ENCODE measurements at regions not wholly inside any gene's neighbourhood (a gene's known extent, or its start where the extent isn't known, plus 50 kb on each side); places are given as distances from the start of the nearest gene placed in this dataset.

DNA sequence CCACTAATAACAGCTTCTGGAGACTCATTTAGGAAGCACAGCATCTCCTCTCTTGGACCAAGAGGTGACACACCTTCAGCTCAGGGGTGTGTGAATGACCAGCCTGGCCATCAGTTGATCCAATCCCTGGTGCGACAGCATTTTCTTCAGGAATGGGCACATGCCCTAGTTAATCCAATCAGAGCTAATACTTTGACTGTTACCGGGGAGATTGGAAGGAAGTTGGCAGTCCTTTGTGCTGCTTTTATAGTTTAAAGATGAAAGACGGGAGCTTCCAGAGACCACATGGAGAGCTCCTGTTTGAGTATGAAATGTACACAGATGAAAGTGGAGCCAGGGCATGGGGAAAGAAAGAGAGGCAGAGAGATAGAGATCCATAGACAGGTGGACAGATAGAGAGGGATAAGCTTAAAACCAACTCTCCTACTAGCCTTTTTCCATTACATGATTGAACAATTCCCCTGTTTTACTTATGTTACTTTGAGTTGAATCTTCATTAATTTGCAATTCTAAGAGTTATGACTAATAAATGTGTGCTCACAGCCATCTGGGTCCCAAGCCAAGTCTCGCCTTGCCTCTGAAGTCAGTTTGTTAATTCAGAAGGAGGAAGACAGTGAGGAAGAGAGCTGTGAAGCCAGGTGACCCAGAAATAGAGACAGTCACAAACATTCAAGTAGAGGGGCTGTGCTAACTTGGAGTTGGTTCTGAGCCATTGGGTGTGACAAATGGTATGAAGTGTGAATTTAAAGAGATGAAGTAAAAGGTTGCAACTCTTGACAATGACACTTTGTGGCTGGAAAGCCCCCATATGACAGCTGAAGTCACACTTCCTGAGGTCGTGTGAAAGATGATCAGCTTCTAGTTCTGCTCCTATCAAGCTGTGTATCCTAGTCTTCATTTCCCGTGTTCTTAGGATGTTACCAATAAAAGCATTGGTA, 120.0 kb upstream of the GOT2 start:
- Histone ChIP-seq H3K27ac (no peak overlapping the region), H3K27me3 (no peaks in the 10 kb centered on the region), H3K36me3 (ENCODE audit: low read depth, missing control alignments) (no peaks in the 10 kb centered on the region), H3K9me3 (no peaks in the 10 kb centered on the region), H3K4me1 (no peaks in the 10 kb centered on the region), H3K4me3 (no peak overlapping the region)
- no peak for TF ChIP-seq POLR2A (IDR thresholded peaks at IDR 0.05)
- TF ChIP-seq, protein P1, sequence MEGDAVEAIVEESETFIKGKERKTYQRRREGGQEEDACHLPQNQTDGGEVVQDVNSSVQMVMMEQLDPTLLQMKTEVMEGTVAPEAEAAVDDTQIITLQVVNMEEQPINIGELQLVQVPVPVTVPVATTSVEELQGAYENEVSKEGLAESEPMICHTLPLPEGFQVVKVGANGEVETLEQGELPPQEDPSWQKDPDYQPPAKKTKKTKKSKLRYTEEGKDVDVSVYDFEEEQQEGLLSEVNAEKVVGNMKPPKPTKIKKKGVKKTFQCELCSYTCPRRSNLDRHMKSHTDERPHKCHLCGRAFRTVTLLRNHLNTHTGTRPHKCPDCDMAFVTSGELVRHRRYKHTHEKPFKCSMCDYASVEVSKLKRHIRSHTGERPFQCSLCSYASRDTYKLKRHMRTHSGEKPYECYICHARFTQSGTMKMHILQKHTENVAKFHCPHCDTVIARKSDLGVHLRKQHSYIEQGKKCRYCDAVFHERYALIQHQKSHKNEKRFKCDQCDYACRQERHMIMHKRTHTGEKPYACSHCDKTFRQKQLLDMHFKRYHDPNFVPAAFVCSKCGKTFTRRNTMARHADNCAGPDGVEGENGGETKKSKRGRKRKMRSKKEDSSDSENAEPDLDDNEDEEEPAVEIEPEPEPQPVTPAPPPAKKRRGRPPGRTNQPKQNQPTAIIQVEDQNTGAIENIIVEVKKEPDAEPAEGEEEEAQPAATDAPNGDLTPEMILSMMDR (IDR thresholded peaks at IDR 0.05) = no peak
- WGBS, 2 donors = 74 to 83% methylated on average over 6 of the region's 6 CpGs
- no peak for DNase-seq
- intact Hi-C loops (cut with DNase I; ENCODE audit: low total_unique reads) = no loop called here

DNA sequence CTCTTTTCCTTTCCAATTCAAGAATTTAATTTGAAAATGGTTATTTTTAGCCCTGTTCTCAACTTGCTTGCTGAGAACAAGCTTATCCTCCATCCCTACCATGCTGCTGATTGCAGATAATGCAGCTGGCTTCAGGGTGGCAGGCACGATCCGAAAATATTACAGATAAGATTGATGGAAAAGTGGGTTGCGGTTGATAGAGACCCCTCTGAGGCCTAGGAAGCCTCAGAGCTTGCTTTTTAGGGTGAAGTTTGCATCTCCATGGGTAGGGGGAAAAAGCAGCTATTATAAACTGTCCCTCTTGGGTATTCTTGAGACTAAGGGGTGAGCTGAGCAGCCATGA, 116.5 kb upstream of the GOT2 start:
- no peaks in the 10 kb centered on the region for H3K36me3 ChIP-seq (ENCODE audit: low read depth, missing control alignments)
- H3K27ac ChIP-seq = no peak overlapping the region
- H3K4me1 ChIP-seq = no peaks in the 10 kb centered on the region
- no peaks in the 10 kb centered on the region for H3K9me3 ChIP-seq
- no peaks in the 10 kb centered on the region for H3K27me3 ChIP-seq
- H3K4me3 ChIP-seq = no peak overlapping the region
- intact Hi-C loops (cut with DNase I; ENCODE audit: low total_unique reads) = no loop called here
- no peak for DNase-seq
- WGBS, 2 donors = 59 to 87% methylated on average over 3 of the region's 3 CpGs
- no peak for TF ChIP-seq POLR2A (IDR thresholded peaks at IDR 0.05)
- TF ChIP-seq, protein P1 (IDR thresholded peaks at IDR 0.05) = no peak

DNA sequence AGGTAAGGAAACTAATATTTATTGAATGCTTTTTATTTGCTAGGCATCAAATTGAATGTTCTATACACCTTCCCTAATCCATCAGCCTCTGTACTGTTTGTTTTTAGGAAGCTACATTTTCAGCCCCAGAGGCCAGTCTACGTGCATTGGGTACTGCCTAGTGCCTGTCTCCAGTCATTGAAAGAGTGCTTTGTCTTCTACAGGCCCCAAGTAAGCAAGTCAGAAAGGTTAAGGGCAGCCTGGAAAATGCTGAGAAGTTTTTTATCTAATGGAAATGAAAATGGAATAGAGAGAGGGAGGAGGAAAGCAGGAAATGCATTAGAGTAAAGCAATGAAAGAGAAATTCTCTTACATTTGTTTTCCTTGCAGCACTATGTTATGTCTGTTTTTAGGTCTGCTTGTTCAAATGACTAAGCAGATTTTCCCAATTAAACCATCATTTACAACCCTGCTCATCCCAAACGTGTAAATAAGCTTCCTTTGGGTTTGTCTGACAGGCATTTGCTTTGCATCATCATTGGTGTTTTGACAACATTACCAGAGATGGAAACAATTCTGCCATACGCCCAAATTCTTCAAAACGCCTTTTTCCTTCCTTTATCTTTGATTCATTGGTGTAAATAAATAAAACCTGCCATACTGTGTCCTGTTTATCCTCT, 116.0 kb upstream of the GOT2 start:
- no peaks in the 10 kb centered on the region for H3K27me3 ChIP-seq
- DNase-seq = no peak
- WGBS, 2 donors = 62 to 67% methylated on average over 4 of the region's 4 CpGs
- no peak overlapping the region for H3K27ac ChIP-seq
- no peaks in the 10 kb centered on the region for H3K36me3 ChIP-seq (ENCODE audit: low read depth, missing control alignments)
- no peaks in the 10 kb centered on the region for H3K9me3 ChIP-seq
- intact Hi-C loops (cut with DNase I; ENCODE audit: low total_unique reads) = no loop called here
- no peak overlapping the region for H3K4me3 ChIP-seq
- H3K4me1 ChIP-seq = no peaks in the 10 kb centered on the region
- TF ChIP-seq POLR2A (IDR thresholded peaks at IDR 0.05) = no peak
- TF ChIP-seq, protein P1 (IDR thresholded peaks at IDR 0.05) = no peak

DNA sequence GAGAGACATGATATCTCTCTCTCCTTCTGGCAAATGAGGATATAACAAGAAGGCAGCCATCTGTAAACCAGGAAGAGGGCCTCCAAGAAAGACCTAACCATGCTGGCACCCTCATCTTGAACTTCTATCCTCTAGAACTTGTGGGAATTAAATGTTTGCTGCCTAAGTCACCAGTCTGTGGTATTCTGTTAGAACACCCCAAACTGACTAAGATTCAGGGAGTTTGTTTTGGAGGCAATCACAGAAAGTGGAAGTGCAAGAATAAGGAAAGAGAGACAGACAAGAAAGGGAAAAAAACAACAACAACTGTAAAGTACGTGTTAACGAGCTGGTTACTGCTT, 114.5 kb upstream of the GOT2 start:
- 90 to 100% methylated on average over 2 of the region's 2 CpGs for WGBS, 2 donors

More for the DNA sequence above, 114.5 kb upstream of the GOT2 start:
- Histone ChIP-seq H3K27me3 (no peaks in the 10 kb centered on the region), H3K4me3 (no peak overlapping the region), H3K9me3 (no peaks in the 10 kb centered on the region), H3K36me3 (ENCODE audit: low read depth, missing control alignments) (no peaks in the 10 kb centered on the region), H3K27ac (no peak overlapping the region), H3K4me1 (no peaks in the 10 kb centered on the region)
- intact Hi-C loops (cut with DNase I; ENCODE audit: low total_unique reads) = no loop called here
- no peak for DNase-seq
- no peak for TF ChIP-seq POLR2A (IDR thresholded peaks at IDR 0.05)
- TF ChIP-seq, protein P1 (IDR thresholded peaks at IDR 0.05) = no peak

All from testis (tissue), 2 donors.